Rectal smooth muscle tissue (tissue), 1 donor: ENCODE measurements at regions not wholly inside any gene's neighbourhood (a gene's known extent, or its start where the extent isn't known, plus 50 kb on each side); places are given as distances from the start of the nearest gene placed in this dataset.
"Not testable (repeated sequence)": the region's sequence is repeated elsewhere in the genome, so short reads cannot be mapped to it uniquely, and the experiment has no call there.

ENCODE experiments used
- H3K27ac ChIP-seq: one replicate; pipeline ENCODE4 v1.7.0; 2013; ENCODE audit warnings: low read depth, low read length, inconsistent platforms
- H3K27me3 ChIP-seq: one replicate; pipeline ENCODE4 v1.7.0; 2013; ENCODE audit warnings: low read length; ENCODE audit not compliant: control insufficient read depth, insufficient read depth
- H3K36me3 ChIP-seq: one replicate; pipeline ENCODE4 v1.7.0; 2013; ENCODE audit warnings: low read length; ENCODE audit not compliant: control insufficient read depth, insufficient read depth
- H3K4me1 ChIP-seq: one replicate; pipeline ENCODE4 v1.7.0; 2013; ENCODE audit warnings: low read length; ENCODE audit not compliant: control insufficient read depth, insufficient read depth
- H3K4me3 ChIP-seq: one replicate; pipeline ENCODE4 v1.7.0; 2013; ENCODE audit warnings: low read length
- H3K9ac ChIP-seq: one replicate; pipeline ENCODE4 v1.7.0; 2013; ENCODE audit warnings: low read length

DNA sequence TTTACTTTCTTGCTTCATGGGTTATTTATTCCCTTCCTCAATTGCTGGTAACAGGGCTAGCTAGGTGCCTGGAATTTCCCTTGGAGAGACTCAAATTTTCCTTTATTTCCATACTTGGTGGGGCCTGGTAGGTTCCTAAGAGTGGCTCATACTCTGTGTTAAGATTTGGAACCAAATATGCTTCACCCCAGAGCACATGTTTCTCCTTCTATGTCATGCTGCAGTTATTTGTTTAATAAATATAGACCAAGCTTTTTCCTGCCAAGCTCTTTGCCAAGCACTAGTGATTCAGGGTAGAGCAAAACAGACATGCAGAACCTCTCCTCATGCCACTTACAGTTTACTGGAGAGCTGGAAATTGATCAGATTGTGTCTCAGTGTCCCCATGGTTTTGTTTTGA, 290.3 kb upstream of the SGCD start:
- Histone ChIP-seq H3K27ac (no peak overlapping the region), H3K4me3 (no peak overlapping the region), H3K4me1 (no peaks in the 10 kb centered on the region), H3K36me3 (no peaks in the 10 kb centered on the region), H3K9ac (no peak overlapping the region), H3K27me3 (no peaks in the 10 kb centered on the region)

- Histone ChIP-seq H3K4me3 (no peak overlapping the region), H3K9ac (no peak overlapping the region), H3K36me3 (no peaks in the 10 kb centered on the region), H3K27ac (no peak overlapping the region), H3K27me3 (no peaks in the 10 kb centered on the region), H3K4me1 (no peaks in the 10 kb centered on the region)
These were observed 289.6 kb upstream of the SGCD start for GRCh38 chr5:156037151-156037909.

- H3K27me3 ChIP-seq, result no peaks in the 10 kb centered on the region
- H3K36me3 ChIP-seq, result no peaks in the 10 kb centered on the region
- H3K4me1 ChIP-seq, result no peaks in the 10 kb centered on the region
- no peak overlapping the region for H3K27ac ChIP-seq
- H3K9ac ChIP-seq, result no peak overlapping the region
- H3K4me3 ChIP-seq, result no peak overlapping the region
These were observed 284.2 kb upstream of the SGCD start for GRCh38 chr5:156042726-156043125.

DNA sequence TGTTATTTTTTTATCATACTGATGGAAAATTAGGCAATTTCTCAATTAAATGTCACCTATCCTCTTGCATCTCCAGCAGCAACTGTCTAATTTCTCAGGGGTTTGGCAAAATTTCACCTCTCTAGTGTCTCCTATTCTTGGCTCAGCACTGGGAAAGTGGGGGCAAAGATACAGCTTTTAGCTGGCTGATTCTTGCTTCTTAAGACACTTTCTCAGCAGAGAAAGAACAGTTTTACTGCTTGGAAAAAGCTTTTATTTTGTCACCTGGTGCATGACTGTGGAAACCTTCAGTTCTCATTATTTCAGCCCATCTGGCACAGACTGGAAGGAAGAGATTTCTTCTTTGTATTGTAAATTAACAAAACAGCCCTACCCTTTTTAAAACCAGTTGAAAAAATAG, 283.6 kb upstream of the SGCD start:
- Histone ChIP-seq H3K27me3 (no peaks in the 10 kb centered on the region), H3K4me3 (no peak overlapping the region), H3K36me3 (no peaks in the 10 kb centered on the region), H3K9ac (no peak overlapping the region), H3K27ac (no peak overlapping the region), H3K4me1 (no peaks in the 10 kb centered on the region)

GRCh38 chr5:156051972-156052371, 275.0 kb upstream of the SGCD start:
- no peaks in the 10 kb centered on the region for H3K4me1 ChIP-seq
- H3K27ac ChIP-seq, result no peak overlapping the region
- H3K27me3 ChIP-seq, result no peaks in the 10 kb centered on the region
- H3K4me3 ChIP-seq, result no peak overlapping the region
- no peaks in the 10 kb centered on the region for H3K36me3 ChIP-seq
- H3K9ac ChIP-seq, result no peak overlapping the region

- Histone ChIP-seq H3K36me3 (no peaks in the 10 kb centered on the region), H3K4me1 (no peaks in the 10 kb centered on the region), H3K27ac (no peak overlapping the region), H3K4me3 (no peak overlapping the region), H3K27me3 (no peaks in the 10 kb centered on the region), H3K9ac (no peak overlapping the region)
These were observed 274.3 kb upstream of the SGCD start for GRCh38 chr5:156052656-156053055.

DNA sequence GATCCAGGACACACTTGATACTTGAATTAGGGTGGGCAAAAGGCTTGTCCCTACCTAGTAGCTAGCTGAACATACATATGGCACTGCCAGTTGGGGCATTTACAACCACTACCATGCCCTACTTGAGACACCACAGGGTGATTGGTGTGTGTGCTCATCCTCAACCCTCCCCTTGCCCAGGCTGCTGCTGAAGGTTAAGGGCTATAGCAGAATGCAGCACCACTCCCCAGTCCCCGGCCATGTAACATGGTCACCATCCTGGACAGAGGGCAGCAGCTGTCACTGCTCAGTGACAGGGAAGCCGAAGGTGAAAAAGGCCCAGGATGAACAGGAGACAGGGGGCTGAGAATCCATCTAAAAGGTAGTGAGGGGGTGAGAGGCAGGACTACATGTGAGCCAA, 273.9 kb upstream of the SGCD start:
- no peak overlapping the region for H3K4me3 ChIP-seq
- H3K9ac ChIP-seq, result no peak overlapping the region
- H3K27me3 ChIP-seq, result no peaks in the 10 kb centered on the region
- H3K27ac ChIP-seq, result no peak overlapping the region
- no peaks in the 10 kb centered on the region for H3K4me1 ChIP-seq
- no peaks in the 10 kb centered on the region for H3K36me3 ChIP-seq

DNA sequence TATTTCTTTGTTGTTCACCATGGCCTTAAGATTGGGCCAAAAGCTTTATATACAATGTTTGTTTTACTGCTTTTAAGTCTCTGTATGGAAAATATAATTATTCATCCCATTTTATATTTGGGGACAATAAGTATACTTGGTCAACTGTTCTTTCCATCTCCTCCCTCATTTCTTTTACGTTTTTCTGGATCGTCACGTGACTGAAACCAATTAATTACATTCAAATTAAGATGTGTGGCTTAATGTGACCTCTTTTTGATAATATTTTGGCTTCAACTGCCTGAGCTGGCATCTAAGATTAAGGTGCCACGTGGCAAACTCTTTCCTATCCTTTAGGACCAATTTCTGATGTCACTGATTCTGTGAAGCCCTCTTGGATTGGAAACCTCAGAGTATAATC, 250.1 kb upstream of the SGCD start:
- no peaks in the 10 kb centered on the region for H3K27me3 ChIP-seq
- H3K4me3 ChIP-seq, result no peak overlapping the region
- H3K27ac ChIP-seq, result no peak overlapping the region
- H3K4me1 ChIP-seq, result no peaks in the 10 kb centered on the region
- no peaks in the 10 kb centered on the region for H3K36me3 ChIP-seq
- no peak overlapping the region for H3K9ac ChIP-seq

DNA sequence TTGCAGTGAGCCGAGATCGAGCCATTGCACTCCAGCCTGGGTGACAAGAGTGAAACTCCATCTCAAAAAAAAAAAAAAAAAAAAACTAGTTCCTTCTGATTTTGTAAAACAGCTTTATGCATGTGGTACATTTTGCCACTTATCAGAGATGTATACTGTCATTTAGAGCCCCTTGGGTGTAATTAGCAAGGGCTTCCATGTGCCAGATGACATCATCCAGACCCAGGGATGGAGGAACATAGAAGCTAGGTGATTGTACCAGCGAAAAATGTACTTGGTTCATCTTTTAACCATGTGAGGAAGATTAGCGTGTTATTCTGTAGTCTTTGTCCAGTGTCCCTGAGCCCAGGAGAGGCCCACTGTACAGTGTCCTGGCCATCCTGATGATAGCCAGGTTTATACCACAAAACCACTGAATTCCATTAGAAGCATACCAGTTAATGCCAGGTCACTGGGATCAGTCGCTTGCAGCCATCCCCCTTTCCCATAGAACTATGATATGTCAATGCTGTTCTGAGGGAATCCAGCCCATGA, 239.3 kb upstream of the SGCD start:
- no peak overlapping the region for H3K9ac ChIP-seq
- H3K4me1 ChIP-seq, result no peaks in the 10 kb centered on the region
- H3K36me3 ChIP-seq, result no peaks in the 10 kb centered on the region
- H3K27ac ChIP-seq, result no peak overlapping the region
- no peaks in the 10 kb centered on the region for H3K27me3 ChIP-seq
- H3K4me3 ChIP-seq, result no peak overlapping the region

GRCh38 chr5:156089955-156090940, 236.7 kb upstream of the SGCD start:
- H3K4me3 ChIP-seq, H3K27ac ChIP-seq, H3K9ac ChIP-seq, H3K27me3 ChIP-seq, H3K4me1 ChIP-seq, H3K36me3 ChIP-seq: not testable (repeated sequence)

DNA sequence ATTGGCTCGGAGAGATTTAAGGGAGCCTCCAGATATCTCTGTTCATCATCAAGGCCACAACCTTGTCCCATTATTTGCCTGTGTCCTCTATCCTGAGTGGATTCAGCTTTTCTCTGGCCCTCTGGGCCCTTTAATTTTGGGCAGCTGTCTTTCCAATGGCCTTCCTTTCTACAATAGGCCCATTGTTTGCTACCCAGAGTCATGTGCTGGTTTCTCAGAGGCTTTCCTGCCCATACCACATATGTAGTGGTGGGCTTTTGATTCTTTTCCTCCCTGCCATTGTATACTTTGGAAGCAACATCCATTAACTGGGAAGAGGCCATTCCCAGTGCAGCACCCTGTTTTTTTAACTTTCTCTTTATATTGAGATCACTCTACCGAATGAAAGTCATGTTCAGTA, 233.9 kb upstream of the SGCD start:
- Histone ChIP-seq H3K27ac (no peak overlapping the region), H3K27me3 (no peaks in the 10 kb centered on the region), H3K9ac (no peak overlapping the region), H3K4me1 (no peaks in the 10 kb centered on the region), H3K4me3 (no peak overlapping the region), H3K36me3 (no peaks in the 10 kb centered on the region)

DNA sequence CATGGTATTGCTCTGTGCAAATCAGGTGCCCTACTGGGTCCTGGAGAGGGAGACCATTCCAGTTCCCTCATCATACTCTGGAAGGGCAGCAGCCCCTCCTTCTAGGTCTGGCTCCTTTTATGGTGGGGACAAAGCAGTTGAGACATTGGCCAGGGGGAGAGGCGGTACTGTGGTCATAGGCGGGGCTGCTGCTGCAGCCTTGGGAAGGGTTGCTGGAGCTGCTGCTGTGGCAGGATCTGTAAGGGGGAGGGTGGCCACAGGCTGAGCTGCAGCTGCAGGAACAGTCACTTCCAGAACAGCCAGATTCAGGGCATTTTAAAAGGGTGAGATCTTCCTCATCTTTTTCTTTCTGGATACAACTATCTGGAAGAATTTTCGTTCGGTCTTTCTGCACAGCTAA, 233.0 kb upstream of the SGCD start:
- Histone ChIP-seq H3K9ac (no peak overlapping the region), H3K27ac (no peak overlapping the region), H3K4me1 (no peaks in the 10 kb centered on the region), H3K4me3 (no peak overlapping the region), H3K27me3 (no peaks in the 10 kb centered on the region), H3K36me3 (no peaks in the 10 kb centered on the region)
